Glutamatergic neuron (in vitro differentiated cells): ENCODE measurements at regions not wholly inside any gene's neighbourhood (a gene's known extent, or its start where the extent isn't known, plus 50 kb on each side); places are given as distances from the start of the nearest gene placed in this dataset.

Experiments used
- DNase-seq: peaks from one replicate; pipeline ENCODE4 v3.0.0; 2022
- H3K27ac Mint-ChIP-seq: one replicate; pipeline ENCODE4 v1.8.0; 2020; ENCODE audit warnings: mild to moderate bottlenecking, mixed read lengths, inconsistent platforms; ENCODE audit not compliant: unreplicated experiment
- H3K27me3 Mint-ChIP-seq: one replicate; pipeline ENCODE4 v1.8.0; 2020; ENCODE audit warnings: mild to moderate bottlenecking, moderate library complexity, mixed read lengths, inconsistent platforms; ENCODE audit not compliant: unreplicated experiment
- H3K36me3 Mint-ChIP-seq: one replicate; pipeline ENCODE4 v1.8.0; 2020; ENCODE audit warnings: mild to moderate bottlenecking, mixed read lengths, inconsistent platforms; ENCODE audit not compliant: unreplicated experiment
- H3K4me1 Mint-ChIP-seq: one replicate; pipeline ENCODE4 v1.8.0; 2020; ENCODE audit warnings: mild to moderate bottlenecking, low read depth, mixed read lengths, inconsistent platforms; ENCODE audit not compliant: unreplicated experiment
- H3K4me3 Mint-ChIP-seq: one replicate; pipeline ENCODE4 v1.8.0; 2020; ENCODE audit warnings: mild to moderate bottlenecking, mixed read lengths, inconsistent platforms; ENCODE audit not compliant: unreplicated experiment
- H3K9me3 Mint-ChIP-seq: one replicate; pipeline ENCODE4 v1.8.0; 2020; ENCODE audit warnings: mild to moderate bottlenecking, moderate library complexity, mixed read lengths, inconsistent platforms; ENCODE audit not compliant: unreplicated experiment
- TF ChIP-seq, protein P1 (sequence below): fragments of 200-600 bp; sonication (generic); IDR thresholded peaks from one replicate; pipeline ENCODE4 v1.5.0; 2021; ENCODE audit not compliant: partially characterized antibody, unreplicated experiment

DNA sequence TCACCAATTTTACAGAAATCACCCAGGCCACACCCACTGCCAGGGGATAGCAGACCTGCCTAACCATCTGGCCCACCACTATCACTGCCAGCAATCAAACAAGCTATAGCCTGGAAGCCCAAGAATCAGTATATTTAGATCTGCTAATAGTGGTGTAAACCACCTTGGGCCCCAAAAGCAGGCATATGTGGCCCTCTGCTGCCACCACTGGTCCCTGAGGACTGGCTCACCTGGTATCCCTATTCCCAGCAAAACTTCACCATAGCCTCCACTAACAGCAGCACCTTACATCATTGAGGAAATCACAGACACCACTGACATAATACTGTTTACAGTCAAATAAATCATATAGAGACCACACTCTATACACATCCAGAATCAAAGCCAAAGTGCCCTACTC, 880.4 kb upstream of the MAN1A1 start:
- H3K27ac Mint-ChIP-seq: no peak overlapping the region
- no peaks in the 10 kb centered on the region for H3K36me3 Mint-ChIP-seq
- no peaks in the 10 kb centered on the region for H3K4me1 Mint-ChIP-seq
- TF ChIP-seq, protein P1, sequence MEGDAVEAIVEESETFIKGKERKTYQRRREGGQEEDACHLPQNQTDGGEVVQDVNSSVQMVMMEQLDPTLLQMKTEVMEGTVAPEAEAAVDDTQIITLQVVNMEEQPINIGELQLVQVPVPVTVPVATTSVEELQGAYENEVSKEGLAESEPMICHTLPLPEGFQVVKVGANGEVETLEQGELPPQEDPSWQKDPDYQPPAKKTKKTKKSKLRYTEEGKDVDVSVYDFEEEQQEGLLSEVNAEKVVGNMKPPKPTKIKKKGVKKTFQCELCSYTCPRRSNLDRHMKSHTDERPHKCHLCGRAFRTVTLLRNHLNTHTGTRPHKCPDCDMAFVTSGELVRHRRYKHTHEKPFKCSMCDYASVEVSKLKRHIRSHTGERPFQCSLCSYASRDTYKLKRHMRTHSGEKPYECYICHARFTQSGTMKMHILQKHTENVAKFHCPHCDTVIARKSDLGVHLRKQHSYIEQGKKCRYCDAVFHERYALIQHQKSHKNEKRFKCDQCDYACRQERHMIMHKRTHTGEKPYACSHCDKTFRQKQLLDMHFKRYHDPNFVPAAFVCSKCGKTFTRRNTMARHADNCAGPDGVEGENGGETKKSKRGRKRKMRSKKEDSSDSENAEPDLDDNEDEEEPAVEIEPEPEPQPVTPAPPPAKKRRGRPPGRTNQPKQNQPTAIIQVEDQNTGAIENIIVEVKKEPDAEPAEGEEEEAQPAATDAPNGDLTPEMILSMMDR: no peak
- peaks cover 2% of the 10 kb centered on the region for H3K9me3 Mint-ChIP-seq
- no peak overlapping the region for H3K4me3 Mint-ChIP-seq
- no peak for DNase-seq
- H3K27me3 Mint-ChIP-seq: no peaks in the 10 kb centered on the region

DNA sequence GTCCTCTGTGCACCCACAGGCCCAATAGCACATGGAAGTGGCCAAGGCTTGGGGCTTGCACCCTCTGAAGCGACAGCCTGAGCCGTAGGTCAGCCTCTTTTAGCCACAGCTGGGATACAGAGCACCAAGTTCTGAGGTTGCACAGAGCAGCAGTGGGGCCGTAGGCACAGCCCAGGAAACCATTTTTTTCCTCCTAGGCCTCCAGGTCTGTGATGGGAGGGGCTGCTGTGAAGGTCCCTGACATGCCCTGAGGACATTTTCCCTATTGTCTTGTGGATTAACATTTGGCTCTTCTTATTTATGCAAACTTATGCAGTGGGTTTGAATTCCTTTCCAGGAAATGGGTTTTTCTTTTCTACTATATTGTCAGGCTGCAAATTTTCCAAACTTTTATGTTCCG, 878.7 kb upstream of the MAN1A1 start:
- Mint-ChIP-seq H3K4me3 (no peak overlapping the region), H3K9me3 (no peaks in the 10 kb centered on the region)

DNA sequence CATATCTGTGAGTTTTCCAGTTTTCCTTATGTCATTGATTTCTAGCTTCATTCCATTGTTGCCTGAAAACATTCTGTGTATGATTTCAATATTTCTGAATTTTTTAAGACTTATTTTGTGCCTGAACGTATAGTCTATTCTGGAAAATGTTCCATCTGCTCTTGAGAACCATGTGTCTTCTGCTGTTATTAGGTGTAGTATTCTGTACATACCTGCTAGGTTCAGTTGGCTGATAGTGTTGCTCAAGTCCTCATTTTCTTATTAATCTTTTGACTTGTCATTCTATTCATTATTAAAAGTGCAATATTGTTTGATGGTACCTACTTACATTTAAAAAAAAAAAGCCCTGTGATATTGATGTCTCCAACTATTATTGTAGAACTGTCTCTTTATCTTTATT, 869.8 kb upstream of the MAN1A1 start:
- Mint-ChIP-seq H3K36me3 (no peaks in the 10 kb centered on the region), H3K27ac (no peak overlapping the region), H3K27me3 (no peaks in the 10 kb centered on the region), H3K4me3 (no peak overlapping the region), H3K9me3 (no peaks in the 10 kb centered on the region), H3K4me1 (no peaks in the 10 kb centered on the region)
- no peak for DNase-seq
- TF ChIP-seq, protein P1: no peak

More for the DNA sequence above, 878.7 kb upstream of the MAN1A1 start:
- no peaks in the 10 kb centered on the region for H3K4me1 Mint-ChIP-seq
- no peak for DNase-seq
- H3K27me3 Mint-ChIP-seq: peaks cover 1% of the 10 kb centered on the region
- H3K27ac Mint-ChIP-seq: no peak overlapping the region
- no peaks in the 10 kb centered on the region for H3K36me3 Mint-ChIP-seq
- TF ChIP-seq, protein P1: no peak

DNA sequence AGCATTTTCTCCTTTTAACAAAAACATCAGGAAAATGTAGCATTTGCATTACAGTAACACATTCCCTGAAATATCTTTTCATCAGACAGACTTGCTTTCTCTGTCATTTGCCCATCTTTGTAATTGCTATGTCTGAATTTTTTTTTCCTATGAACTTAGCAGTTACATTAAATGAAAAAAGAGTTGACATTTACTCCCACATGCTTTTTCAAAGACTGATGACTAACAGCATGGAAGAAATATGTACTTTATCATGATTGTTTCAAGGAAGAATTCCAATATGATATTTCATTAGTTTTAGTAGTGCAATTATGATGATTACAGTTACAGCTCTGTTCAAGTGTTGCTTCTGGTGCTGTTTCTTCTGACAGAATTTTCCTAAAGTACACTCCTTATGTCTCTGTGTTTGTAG, 864.5 kb upstream of the MAN1A1 start:
- no peaks in the 10 kb centered on the region for H3K36me3 Mint-ChIP-seq
- H3K27ac Mint-ChIP-seq: no peak overlapping the region
- TF ChIP-seq, protein P1: no peak
- DNase-seq: no peak
- no peak overlapping the region for H3K4me3 Mint-ChIP-seq
- H3K4me1 Mint-ChIP-seq: no peaks in the 10 kb centered on the region
- H3K9me3 Mint-ChIP-seq: no peaks in the 10 kb centered on the region
- no peaks in the 10 kb centered on the region for H3K27me3 Mint-ChIP-seq

DNA sequence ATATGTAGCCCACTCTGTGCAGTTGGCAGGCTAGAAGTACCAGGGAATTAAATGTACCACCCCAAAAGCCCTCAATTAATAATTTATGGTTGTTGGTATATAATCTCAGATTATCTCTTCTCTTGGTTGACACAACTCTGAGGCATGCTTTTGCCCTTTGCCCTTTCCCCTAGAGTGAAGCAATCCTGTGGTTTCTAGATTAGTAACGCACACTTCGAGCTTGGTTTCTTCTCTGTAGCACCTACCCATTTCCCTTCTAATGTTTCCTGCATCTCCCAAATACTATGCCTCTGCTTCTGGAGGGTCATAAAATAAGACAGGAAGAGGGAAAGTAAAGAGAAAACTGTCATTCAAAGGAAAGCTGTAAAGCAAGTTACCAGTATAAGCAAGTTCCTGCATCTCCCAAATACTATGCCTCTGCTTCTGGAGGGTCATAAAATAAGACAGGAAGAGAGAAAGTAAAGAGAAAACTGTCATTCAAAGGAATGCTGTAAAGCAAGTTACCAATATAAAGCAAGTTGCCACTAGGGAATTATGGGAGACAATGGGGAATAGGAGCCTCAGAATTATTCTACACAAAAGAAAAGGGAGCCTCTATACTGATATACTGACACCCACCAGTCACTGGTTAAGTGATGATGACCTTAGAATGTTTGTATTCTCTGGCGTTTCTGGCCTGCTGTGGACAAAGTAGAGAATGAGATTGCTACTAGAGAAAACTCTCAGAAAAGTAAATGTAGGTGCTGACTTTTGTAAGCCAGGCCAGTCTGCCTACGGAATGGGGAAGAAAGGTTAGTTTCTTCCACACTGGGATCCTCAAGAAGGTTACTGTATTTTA, 862.6 kb upstream of the MAN1A1 start:
- no peaks in the 10 kb centered on the region for H3K4me1 Mint-ChIP-seq
- no peaks in the 10 kb centered on the region for H3K27me3 Mint-ChIP-seq
- H3K4me3 Mint-ChIP-seq: no peak overlapping the region
- H3K36me3 Mint-ChIP-seq: no peaks in the 10 kb centered on the region
- no peak for DNase-seq
- no peak overlapping the region for H3K27ac Mint-ChIP-seq
- H3K9me3 Mint-ChIP-seq: no peaks in the 10 kb centered on the region
- TF ChIP-seq, protein P1: no peak
